HUES48 (cell line): ENCODE measurements at regions not wholly inside any gene's neighbourhood (a gene's known extent, or its start where the extent isn't known, plus 50 kb on each side); places are given as distances from the start of the nearest gene placed in this dataset.
"Not testable (repeated sequence)": the region's sequence is repeated elsewhere in the genome, so short reads cannot be mapped to it uniquely, and the experiment has no call there.

Source experiments
- H3K27ac ChIP-seq: one replicate; pipeline ENCODE4 v1.7.0; 2013; ENCODE audit warnings: low read depth, low read length, inconsistent platforms
- H3K27me3 ChIP-seq: 2 replicates; pipeline ENCODE4 v1.6.1; 2013; ENCODE audit warnings: mild to moderate bottlenecking, low read length; ENCODE audit not compliant: control insufficient read depth, insufficient read depth
- H3K36me3 ChIP-seq: 2 replicates; pipeline ENCODE4 v1.6.1; 2013; ENCODE audit warnings: low read length; ENCODE audit not compliant: control insufficient read depth, insufficient read depth
- H3K4me1 ChIP-seq: 2 replicates; pipeline ENCODE4 v1.6.1; 2013; ENCODE audit warnings: mild to moderate bottlenecking, low read length; ENCODE audit not compliant: control insufficient read depth, insufficient read depth
- H3K4me3 ChIP-seq: 2 replicates; pipeline ENCODE4 v1.5.1; 2013; ENCODE audit warnings: mild to moderate bottlenecking, low read depth, low read length
- H3K9ac ChIP-seq: 2 replicates; pipeline ENCODE4 v1.6.1; 2013; ENCODE audit warnings: mild to moderate bottlenecking, low read depth, low read length, moderate library complexity
- H3K9me3 ChIP-seq: 2 replicates; pipeline ENCODE4 v1.6.1; 2013; ENCODE audit warnings: low read length; ENCODE audit not compliant: control insufficient read depth, insufficient read depth

DNA sequence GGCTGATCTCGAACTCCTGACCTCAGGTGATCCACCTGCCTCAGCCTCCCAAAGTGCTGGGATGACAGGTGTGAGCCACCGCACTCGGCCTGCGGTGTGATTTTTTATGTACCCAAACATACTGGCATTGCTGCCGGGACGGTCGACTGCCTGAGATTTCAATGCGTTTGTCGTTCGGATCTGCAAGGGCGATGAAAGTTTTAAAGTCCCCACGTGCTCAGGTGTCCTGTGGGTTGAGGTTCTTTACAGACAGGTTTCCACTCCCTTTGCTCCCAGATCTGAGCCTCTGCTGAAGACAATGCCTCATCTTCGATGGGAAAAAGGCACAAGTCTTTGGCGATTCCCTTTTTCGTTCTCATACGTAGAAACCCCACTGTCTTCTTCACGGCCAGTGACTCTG is 78.1 kb upstream of the SHOX start:
- no peak overlapping the region for H3K9ac ChIP-seq
- no peak overlapping the region for H3K27ac ChIP-seq

DNA sequence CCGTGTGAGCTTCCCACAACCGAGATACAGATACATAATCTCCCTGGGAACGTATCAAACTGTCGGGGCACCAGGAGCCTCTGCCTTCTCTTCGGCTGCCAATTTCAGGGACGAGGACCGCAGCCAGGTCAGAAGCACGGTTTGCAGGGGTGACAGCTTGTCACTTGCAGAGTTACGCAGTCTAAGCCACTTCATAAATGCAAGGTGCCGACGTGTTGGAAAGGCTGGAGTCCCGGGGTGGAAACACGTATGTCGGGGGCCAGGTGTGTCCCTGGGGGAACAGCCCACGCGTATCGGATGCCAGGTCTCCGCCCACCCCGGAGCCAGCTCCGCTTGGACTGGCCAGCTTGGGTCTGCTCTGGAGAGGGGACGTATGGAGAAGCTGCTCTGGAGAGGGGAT is 76.3 kb upstream of the SHOX start:
- Histone ChIP-seq H3K36me3 (no peaks in the 10 kb centered on the region), H3K4me1 (no peaks in the 10 kb centered on the region), H3K9me3 (no peaks in the 10 kb centered on the region), H3K27ac (no peak overlapping the region), H3K4me3 (no peak overlapping the region), H3K27me3 (no peaks in the 10 kb centered on the region), H3K9ac (no peak overlapping the region)

More for the DNA sequence above, 78.1 kb upstream of the SHOX start:
- Histone ChIP-seq H3K4me3 (no peak overlapping the region), H3K4me1 (no peaks in the 10 kb centered on the region), H3K36me3 (no peaks in the 10 kb centered on the region), H3K9me3 (no peaks in the 10 kb centered on the region), H3K27me3 (no peaks in the 10 kb centered on the region)

DNA sequence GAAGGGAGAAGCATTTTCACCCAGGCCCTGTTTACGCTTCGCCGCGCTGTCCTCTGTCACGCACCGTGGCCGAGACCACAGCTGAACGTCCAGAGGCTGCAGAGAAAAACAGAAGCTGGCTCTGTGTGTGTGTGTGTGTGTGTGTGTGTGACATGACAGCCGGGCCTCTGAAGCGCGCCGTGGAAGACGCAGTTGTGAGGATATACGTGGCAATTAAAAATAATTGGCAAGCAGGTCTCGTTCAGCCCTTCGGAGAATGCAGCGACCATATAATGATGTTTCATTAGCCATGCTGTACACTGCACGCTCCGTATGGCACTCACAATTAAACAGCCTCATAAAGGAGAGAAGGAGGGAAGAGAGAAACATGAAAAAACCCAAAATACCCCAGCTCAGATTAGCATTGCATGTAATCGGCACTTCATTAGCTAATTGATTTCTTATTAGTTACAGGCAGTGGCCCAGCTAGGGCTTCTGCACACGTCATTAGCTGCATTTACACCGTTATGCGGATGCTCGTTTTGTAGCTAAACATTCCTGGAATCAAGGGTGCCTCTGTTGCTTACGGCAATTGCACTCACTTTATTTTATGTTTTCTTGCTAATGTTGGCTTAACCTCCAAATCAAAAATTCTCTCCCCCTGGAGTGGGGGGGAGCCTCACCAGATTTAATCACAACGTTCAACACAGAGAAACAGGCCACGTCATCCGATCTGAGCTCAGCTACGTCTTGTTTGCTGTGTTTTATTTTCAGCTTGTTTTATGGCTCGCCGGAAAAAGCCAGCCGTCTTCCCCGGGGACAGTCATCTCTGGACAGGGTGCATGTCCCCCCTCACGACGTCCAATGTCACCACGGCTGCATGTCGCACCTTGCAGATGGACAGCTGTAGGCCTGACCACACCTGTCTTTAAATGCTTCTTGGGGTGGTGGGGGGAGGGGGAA is 74.6 kb upstream of the SHOX start:
- no peaks in the 10 kb centered on the region for H3K27me3 ChIP-seq
- no peaks in the 10 kb centered on the region for H3K36me3 ChIP-seq
- no peak overlapping the region for H3K9ac ChIP-seq
- H3K4me3 ChIP-seq: no peak overlapping the region
- H3K4me1 ChIP-seq: no peaks in the 10 kb centered on the region
- no peaks in the 10 kb centered on the region for H3K9me3 ChIP-seq
- H3K27ac ChIP-seq: no peak overlapping the region

DNA sequence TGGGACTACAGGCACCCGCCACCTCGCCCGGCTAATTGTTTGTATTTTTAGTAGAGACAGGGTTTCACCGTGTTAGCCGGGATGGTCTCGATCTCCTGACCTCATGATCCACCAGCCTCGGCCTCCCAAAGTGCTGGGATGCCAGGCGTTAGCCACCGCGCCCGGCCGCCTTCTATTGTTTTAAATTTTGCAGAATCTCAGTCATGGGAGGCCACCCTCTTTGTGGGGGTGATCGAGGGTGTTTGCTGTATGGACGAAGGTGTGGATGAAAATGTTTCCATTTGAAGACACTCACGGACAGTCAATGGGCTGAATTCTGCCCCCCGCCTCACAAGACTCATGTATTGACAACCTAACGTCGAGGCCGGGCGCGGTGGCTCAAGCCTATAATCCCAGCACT is 73.0 kb upstream of the SHOX start:
- H3K4me3 ChIP-seq, H3K27ac ChIP-seq, H3K4me1 ChIP-seq, H3K27me3 ChIP-seq, H3K9ac ChIP-seq, H3K9me3 ChIP-seq, H3K36me3 ChIP-seq: not testable (repeated sequence)

DNA sequence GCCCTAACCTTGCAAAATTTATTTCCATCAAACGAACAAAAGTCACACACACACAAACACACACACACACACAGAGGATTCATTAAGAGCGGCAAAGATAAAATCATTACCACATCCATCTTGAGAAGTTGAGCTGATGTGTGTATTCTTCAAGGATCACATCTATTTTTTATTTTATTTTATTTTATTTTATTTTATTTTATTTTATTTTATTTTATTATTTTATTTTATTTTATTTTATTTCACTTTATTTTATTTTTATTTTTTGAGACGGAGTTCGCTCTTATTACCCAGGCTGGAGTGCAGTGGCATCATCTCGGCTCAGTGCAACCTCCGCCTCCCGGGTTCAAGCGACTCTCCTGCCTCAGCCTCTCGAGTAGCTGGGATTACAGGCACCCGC is 71.3 kb upstream of the SHOX start:
- H3K4me1 ChIP-seq: not testable (repeated sequence)

DNA sequence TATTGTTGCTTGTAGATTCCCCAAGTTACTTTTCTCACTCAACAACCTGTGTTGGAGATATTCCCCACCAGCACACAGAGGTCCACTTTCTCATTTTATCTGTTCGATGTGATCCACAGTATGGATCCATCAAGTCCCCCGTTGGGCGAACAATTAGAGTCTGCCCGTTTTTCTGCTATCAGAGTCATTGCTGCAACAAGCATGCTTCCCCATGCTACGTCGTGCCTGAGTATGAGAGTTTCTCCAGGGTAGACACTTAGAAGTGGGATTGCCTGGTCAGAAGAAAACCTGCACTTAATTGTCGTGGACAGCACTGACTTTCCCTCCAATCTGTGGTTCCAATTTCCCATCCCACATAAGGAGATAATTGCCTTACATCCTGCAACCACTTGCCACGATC is 62.7 kb upstream of the SHOX start:
- no peak overlapping the region for H3K4me3 ChIP-seq
- no peaks in the 10 kb centered on the region for H3K36me3 ChIP-seq
- H3K27me3 ChIP-seq: no peaks in the 10 kb centered on the region
- H3K4me1 ChIP-seq: no peaks in the 10 kb centered on the region
- H3K27ac ChIP-seq: no peak overlapping the region
- no peaks in the 10 kb centered on the region for H3K9me3 ChIP-seq
- no peak overlapping the region for H3K9ac ChIP-seq

More for the DNA sequence above, 71.3 kb upstream of the SHOX start:
- H3K27ac ChIP-seq, H3K9me3 ChIP-seq, H3K9ac ChIP-seq, H3K36me3 ChIP-seq, H3K27me3 ChIP-seq, H3K4me3 ChIP-seq: not testable (repeated sequence)

DNA sequence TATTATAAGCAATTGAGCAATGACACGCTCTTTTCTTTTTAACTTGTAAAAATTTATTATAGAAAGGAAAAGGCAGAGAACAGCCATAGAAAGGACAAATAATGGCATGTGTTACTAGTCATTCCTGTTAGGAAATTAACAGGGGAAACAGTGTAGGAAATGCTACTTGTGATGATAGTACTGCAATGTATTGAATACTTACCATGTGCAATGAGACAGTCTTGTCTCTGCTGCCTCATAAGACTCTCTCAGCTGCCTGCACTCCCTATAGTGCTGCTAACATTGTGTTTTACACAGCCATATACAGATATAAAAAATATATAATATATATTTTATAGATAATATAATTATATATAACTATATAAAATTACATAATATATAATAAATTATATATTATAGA is 62.3 kb upstream of the SHOX start:
- H3K36me3 ChIP-seq: no peaks in the 10 kb centered on the region
- no peaks in the 10 kb centered on the region for H3K9me3 ChIP-seq
- H3K4me3 ChIP-seq: no peak overlapping the region
- H3K9ac ChIP-seq: no peak overlapping the region
- no peaks in the 10 kb centered on the region for H3K4me1 ChIP-seq
- H3K27ac ChIP-seq: no peak overlapping the region
- no peaks in the 10 kb centered on the region for H3K27me3 ChIP-seq

DNA sequence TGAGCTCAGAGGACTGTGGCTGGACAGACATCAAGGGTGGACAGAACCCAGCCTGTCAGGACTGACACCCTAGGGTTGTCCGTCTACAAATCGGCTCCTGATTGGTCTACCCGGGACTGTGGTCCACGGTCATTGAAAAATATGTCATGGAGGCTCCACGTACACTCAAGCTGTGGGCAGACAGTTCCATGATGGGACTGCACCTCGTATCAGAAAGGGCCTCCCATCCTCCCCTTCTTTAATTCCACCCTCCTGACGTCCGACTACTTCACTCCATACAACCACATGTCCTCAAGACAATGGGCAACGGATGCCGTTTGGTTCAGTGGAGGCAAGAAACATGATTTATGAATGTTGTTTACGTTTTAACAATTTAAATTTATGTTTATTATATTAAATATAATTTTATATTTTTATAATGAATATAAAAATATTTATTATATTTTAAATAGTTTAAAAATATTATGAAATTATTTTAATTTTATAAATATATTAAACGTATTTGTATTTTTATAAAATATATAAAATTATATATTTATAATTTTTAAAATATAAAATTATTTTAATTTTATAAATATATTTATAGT is 58.0 kb upstream of the SHOX start:
- H3K27ac ChIP-seq: no peak overlapping the region

DNA sequence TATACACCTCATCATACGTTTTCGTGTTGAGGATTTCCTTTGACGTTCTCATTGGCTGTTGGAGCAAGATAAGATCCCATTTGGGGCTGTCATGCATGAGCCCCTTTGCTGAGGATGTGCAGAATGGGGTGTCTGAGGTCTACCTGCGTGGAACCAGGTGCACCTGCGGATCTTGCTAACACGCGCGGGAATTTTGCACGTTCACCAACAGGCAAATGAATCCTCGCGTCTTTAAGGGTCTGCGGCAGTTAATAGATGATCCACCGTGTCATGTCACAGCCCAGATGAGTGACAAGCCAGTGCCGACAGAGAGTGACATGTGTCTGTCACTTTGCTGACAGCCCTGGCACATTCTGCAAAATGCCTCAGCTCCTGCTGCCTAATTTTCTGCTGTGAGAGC is 56.3 kb upstream of the SHOX start:
- Histone ChIP-seq H3K27ac (no peak overlapping the region), H3K9ac (no peak overlapping the region), H3K9me3 (no peaks in the 10 kb centered on the region), H3K27me3 (no peaks in the 10 kb centered on the region; the same call in 1 of the 2 replicates), H3K36me3 (no peaks in the 10 kb centered on the region), H3K4me3 (no peak overlapping the region), H3K4me1 (no peaks in the 10 kb centered on the region)

More for the DNA sequence above, 58.0 kb upstream of the SHOX start:
- H3K36me3 ChIP-seq: no peaks in the 10 kb centered on the region
- H3K9me3 ChIP-seq: no peaks in the 10 kb centered on the region
- no peaks in the 10 kb centered on the region; the same call in 1 of the 2 replicates for H3K27me3 ChIP-seq
- H3K4me1 ChIP-seq: no peaks in the 10 kb centered on the region
- no peak overlapping the region for H3K9ac ChIP-seq
- no peak overlapping the region for H3K4me3 ChIP-seq

DNA sequence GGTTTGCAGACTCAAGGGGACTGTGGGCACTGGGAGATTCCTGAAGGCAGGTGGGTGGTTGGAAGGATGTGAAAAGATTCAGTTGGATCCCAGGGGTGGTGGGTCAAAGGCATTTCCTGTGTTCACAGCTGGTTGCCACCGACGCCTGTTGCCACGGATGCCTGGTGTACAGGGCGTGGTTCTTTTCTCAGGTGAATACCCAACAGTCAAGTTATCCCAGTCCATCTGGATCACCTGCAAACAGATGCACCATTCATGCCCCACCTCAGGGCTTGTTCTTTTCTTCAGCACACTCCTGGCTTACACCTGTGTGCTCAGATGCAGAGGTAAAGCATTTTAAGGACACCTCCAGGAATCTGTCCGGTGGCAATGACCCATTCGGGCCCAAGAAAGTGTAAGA is 55.8 kb upstream of the SHOX start:
- H3K27ac ChIP-seq: no peak overlapping the region
- H3K9ac ChIP-seq: no peak overlapping the region
- H3K4me1 ChIP-seq: no peaks in the 10 kb centered on the region
- H3K9me3 ChIP-seq: no peaks in the 10 kb centered on the region
- H3K27me3 ChIP-seq: no peaks in the 10 kb centered on the region; the same call in 1 of the 2 replicates
- H3K4me3 ChIP-seq: no peak overlapping the region
- no peaks in the 10 kb centered on the region for H3K36me3 ChIP-seq

DNA sequence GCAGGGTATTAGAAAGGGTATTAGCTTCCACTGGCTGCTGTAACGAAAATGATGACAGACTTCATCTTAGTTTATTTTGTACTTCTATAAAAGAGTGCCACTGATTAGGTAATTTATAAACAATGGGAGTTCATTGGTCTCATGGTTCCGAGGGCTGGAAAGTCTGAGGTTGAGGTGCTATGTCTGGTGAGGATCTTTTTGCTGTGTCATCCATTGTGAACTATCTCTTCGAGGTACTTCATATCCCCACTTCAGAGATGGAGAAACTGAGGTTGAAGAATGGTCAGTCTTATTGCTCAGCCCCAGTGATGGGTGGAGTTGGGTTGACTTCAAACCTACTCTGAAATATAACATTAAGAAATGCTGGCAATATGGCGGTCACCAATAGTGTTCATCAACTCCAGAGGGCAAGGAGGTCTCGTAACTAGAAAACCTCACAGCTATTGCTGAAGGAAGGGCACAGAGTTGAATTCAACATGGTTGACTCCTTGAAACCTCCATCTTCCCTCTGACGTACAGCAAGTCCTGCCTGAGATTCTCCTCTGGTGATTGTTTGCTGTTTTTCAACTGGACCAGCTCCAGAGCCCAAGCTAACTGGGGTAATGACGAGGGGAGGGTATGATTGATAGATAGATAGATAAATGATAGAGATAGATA is 53.6 kb upstream of the SHOX start:
- Histone ChIP-seq H3K4me1 (no peaks in the 10 kb centered on the region), H3K4me3 (no peak overlapping the region), H3K36me3 (no peaks in the 10 kb centered on the region), H3K9me3 (no peaks in the 10 kb centered on the region), H3K27me3 (no peaks in the 10 kb centered on the region; the same call in 1 of the 2 replicates), H3K9ac (no peak overlapping the region), H3K27ac (no peak overlapping the region)
